Glomerular visceral epithelial cell (primary cell): ENCODE measurements at regions not wholly inside any gene's neighbourhood (a gene's known extent, or its start where the extent isn't known, plus 50 kb on each side); places are given as distances from the start of the nearest gene placed in this dataset.
"Not testable (repeated sequence)": the region's sequence is repeated elsewhere in the genome, so short reads cannot be mapped to it uniquely, and the experiment has no call there.

Experiments used
- DNase-seq: peaks from one replicate; pipeline ENCODE4 v3.0.0-alpha.2; 2016; ENCODE audit errors: extremely low spot score

DNA sequence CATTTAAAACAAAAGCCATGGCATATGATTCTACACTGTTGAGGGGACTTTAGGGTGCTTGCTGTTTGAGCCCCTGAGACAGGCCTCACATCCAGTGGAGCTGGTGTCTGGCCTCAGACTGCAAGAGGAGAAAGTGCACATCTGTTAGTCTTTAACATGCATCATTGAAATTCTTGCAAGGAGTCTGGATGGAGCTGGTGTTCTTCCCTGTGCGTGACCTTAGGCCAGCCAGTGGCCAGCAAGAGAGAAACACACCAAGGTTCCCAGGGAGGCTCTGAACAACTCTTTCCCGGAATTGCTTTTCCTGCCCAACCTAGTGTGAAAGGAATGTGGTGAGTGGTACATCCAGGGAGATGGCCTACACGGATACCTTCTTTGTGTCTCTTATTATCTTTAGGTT is 282.8 kb upstream of the TNC start:
- peak; percentile 93 for DNase-seq

DNA sequence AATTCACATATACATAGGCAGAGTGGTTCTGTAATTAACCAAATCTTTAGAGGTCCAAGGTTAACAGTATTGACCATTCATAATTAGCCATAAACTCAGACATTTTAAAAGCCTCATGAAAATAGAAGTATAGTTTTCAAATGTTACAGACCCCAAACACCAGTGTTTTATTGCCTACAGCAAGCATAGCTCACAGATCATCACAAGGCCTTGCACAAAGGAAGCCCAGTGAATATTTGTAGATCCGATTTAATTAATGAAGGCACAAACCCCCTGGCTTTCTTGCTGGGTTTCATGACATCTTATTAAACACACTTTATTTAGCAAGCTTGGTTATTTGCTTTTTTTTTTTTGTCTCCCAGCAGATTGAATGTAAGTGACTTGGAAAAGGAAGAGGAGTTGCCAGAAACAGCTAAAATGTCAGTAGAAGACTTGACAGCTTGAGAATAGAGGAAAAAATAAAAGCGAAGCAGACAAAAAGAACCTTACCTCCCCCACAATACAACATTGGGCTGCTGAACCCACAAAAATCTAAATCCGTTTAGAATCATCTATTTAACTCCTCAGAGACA is 283.9 kb upstream of the TNC start:
- no peak for DNase-seq

- DNase-seq, result no peak
Observed at GRCh38 chr9:115403753-115404152, 285.8 kb upstream of the TNC start.

GRCh38 chr9:115404311-115404710 is 286.4 kb upstream of the TNC start:
- DNase-seq, result no peak

- DNase-seq, result no peak
Observed at GRCh38 chr9:115411516-115411915, 293.6 kb upstream of the TNC start.

- no peak for DNase-seq
Observed at GRCh38 chr9:115411993-115412452, 294.1 kb upstream of the TNC start.

DNA sequence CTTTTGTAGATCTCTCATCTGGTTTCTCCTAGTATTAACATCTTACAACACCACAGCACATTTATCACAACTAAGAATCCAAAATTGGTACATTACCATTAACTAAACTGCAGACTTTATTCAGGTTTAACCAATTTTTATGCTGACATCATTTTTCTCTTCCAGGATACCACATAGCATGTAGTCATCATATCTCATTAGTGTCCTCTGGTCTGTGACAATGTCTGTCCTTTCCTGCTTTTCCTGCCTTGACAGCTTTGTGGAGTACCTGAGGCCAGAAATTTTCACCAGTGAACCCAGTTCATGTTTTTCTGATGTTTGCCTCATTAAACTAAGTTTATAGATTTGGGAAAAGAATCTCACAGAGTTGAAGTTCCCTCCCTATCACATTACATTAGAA is 294.7 kb upstream of the TNC start:
- no peak for DNase-seq

GRCh38 chr9:115413304-115413703 is 295.3 kb upstream of the TNC start:
- no peak for DNase-seq

DNA sequence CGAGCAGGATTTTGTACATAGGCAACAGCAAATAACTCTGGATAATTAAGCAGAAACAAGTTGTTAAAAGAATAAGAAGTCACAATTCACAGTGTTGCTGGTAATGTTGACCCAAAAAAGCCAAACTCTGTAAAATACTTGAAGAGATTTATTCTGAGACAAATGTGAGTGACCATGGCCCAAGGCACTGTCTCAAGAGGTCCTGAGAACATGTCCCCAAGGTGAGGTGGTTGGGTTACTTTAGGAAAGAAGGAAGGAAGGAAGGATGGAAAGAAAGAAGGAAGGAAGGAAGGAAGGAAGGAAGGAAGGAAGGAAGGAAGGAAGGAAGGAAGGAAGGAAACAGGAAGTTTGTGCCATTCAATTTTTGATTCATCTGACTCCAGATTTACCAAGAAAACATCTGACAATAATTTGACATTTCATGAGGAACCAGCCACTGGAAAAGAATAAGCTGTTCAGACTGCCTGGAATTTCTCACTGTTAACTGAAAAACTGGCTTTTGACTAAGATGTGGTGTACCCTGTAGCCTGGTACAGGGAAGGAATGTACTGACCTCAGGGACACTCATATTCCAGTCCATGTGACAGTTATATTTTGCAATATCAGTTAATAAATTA is 295.9 kb upstream of the TNC start:
- DNase-seq, result no peak

DNA sequence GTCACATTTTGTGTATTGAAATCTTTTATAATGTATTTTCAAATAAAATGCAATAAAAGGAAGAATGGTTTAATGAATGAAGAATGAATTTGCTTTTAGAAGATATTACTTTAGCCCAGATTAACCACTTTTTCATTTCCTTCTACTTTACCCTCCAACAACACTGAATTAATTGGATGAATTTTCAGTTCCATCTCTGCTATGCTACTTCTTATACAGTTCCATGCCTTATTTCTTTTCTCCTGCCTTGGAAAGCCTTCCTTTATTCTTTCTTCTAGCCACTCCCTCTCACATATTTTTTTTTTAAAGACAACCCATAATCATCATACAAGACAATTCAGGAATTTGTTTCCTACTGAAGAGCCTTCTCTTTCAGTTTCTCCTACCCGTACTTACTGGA is 296.6 kb upstream of the TNC start:
- DNase-seq, result no peak

DNA sequence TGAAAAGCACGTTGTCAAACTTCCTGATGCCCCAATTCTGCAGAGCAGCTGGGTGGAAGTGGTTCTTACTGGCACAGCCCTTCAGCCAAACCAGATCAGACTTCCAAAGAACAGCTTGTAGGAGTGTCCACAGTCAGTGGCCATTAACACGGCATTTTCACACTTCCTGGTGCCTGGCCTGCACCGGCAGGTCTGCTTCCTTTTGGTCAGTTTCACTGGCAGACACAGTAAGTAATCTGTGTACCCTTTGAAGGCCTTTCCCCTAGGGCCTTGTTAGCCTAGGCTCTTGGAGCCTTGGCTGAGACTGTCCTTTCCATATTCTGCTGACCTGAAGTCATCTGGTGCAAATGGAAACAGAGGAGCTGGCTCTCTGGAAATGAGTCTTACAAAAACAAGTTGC is 297.5 kb upstream of the TNC start:
- DNase-seq, result no peak

DNA sequence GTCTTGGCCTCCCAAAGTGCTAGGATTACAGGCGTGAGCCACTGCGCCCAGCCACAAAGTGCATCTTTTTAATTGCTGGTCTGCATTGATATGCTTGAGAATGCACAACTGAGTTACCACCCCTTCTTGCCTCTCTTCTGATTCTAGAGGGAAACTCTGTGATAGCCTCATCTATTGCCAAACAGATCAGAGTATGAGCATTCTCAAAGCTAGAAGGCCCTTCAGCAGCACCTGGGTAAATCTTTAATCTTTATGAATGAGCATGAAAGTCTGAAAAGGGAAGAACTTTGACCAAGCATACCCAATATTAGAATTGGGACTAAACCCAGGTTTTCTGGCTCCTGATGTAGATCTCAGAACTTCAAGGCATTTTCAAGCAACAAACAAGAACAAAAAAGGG is 298.3 kb upstream of the TNC start:
- DNase-seq, result no peak

DNA sequence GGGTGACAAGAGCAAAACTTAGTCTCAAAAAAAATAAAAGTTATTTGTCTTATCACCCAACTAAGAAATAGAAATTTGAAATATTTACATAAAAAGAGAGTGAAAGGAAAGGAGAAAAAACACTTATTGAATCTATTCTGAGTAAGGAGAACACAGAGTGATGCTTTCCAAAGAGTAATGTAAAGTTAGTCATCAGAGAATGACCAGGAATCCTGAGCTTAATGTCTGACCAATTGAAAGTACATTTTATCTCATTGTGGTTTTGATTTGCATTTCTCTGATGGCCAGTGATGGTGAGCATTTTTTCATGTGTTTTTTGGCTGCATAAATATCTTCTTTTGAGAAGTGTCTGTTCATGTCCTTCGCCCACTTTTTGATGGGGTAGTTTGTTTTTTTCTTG is 300.2 kb upstream of the TNC start:
- DNase-seq, result not testable (repeated sequence)

DNA sequence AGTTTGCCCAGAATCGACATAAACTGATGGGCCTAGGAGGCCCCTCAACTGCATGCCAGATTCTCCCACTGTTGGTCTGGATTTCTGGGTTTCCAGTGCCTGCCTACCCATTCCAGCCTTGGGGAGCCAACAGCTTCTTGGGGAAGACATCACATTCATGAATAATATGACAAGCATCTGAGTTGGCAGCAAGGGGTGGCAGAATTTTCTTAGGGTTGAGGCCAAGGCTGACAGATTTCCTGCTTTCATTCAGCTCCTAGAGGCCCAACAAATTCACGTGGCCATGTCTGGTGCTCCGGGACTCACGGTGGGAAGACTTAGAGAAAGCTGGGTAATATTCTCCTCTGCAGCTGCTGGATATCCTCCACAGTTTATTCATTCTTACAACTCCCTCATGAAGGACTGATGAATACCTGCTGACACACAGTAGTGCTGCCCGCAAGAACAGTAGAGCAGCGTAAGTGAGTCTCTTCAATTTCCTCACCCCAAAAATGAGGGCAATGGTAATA is 305.0 kb upstream of the TNC start:
- no peak for DNase-seq

DNA sequence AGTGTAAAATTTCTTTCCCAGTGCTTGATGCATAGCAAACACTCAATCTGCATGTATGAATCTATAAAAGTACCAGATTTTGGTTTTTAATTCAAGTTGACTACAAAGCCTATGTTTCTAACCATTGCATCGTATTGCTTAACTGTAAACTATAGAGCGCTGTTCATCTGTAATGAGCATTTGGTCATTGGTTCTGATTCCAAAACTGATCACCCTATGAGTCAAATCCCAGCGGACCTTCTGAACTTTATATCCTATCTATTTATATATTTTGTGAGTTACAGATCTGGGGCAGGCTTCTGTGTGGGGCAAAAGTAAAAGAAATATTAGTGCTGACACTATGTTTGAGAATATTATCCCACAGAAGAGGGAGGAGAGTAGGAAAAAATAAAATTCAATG is 305.7 kb upstream of the TNC start:
- no peak for DNase-seq

DNA sequence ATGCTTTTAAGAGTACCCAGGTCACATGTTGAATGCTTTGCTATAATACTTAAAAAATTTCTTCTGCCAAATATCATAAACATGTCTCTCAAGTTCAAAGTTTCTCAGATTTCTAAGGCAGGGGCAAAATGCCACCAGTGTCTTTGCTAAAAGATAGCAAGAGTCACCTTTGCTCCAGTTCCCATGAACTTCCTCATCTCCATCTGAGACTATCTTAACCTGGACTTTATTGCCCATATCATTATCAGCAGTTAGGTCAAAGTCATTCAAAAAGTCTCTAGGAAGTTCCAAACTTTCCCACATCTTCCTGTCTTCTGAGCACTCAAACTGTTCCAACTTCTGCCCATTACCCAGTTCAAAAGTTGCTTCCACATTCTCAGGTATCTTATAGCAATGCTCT is 307.6 kb upstream of the TNC start:
- DNase-seq, result no peak

- no peak for DNase-seq
Observed at GRCh38 chr9:115437418-115437817, 319.5 kb upstream of the TNC start.

- DNase-seq, result no peak
Observed at GRCh38 chr9:115439641-115440040, 321.7 kb upstream of the TNC start.

DNA sequence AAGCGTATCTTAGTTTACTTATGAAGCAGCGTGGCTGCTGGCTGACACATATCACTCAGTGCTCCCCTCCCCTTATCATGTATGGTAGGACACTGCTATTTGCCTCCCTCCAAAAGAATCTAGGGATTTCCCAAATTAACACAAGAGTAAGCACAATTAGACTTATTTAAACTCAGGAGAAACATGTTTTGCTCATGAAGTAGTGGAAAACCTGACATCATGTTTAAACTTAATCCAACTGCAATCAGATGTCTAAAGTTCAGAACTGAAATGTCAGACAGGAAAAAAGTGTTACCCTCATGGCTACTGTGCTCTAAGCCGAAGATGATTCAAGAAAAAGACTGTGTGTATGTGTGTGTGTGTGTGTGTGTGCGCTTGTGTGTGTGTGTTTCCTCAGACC is 324.1 kb upstream of the TNC start:
- DNase-seq, result peak; percentile 46

DNA sequence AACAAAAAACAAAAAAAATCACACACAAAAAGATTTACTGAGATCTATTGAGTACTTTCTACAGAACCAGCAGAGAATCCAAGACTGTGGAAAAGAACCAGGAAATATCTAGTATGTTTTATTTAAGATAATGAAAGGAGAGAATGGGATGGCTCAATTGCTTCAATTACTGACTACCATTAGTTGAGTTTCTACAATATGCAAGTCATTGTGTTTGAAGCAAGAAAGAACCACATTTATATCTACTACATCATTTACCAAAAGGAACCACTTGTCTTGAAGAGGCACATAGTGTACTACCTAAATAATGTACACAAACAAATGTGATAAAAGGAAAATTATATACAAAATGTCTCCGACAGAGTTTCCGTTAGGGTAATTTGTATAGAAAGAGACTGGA is 325.9 kb upstream of the TNC start:
- DNase-seq, result no peak

- no peak for DNase-seq
Observed at GRCh38 chr9:115444959-115445358, 327.0 kb upstream of the TNC start.

GRCh38 chr9:115445655-115446054 is 327.7 kb upstream of the TNC start:
- DNase-seq, result no peak

GRCh38 chr9:115456515-115456914 is 338.6 kb upstream of the TNC start:
- DNase-seq, result no peak

- DNase-seq, result no peak
Observed at GRCh38 chr9:115461280-115461679, 343.3 kb upstream of the TNC start.
